NCI-H1105 treated with DMSO at 0.1 percent for 48 hours (cell line): ENCODE measurements at regions not wholly inside any gene's neighbourhood (a gene's known extent, or its start where the extent isn't known, plus 50 kb on each side); places are given as distances from the start of the nearest gene placed in this dataset.
A peak's percentile ranks its signal among the peaks of the same experiment; 100 is the strongest.
"Not testable (repeated sequence)": the region's sequence is repeated elsewhere in the genome, so short reads cannot be mapped to it uniquely, and the experiment has no call there.

Experiments used
- DNase-seq: peaks from one replicate; lab custom pipeline; 2025; lab: John Stamatoyannopoulos, UW

DNA sequence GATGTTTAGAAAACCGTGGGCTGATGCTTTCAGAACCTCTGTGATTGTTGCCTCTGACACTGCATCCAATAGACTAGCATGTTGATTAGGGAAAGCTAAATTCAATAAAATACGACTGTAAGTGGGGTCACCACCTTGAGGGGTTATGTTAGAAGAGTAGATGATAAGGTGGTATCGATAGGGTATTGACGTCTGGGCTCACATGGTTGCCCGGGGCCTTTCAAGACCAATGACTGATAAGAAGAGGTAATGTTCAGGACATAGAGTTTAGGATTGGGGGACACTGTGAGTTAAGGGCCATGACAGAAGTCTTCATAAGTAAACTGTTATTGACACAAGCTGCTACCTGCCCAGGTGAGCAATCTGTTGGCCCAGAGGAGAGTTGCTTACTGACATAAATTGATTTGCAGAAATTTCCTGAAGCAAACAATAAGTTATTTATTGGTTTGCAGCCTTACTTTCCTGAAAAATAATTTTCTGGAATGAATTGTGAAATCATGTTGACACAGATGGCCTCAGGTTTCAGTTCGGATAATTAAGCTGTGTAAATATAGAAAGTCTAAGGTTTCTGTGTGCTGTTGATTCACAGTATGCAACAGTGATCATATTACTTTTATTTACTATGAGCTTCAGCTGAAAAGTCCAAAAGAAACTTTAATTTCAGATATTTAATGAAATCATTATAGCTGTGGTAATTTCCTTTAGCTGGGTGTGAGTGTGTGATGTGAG, 289.9 kb upstream of the PRSS16 start:
- peak; percentile 36 for DNase-seq

DNA sequence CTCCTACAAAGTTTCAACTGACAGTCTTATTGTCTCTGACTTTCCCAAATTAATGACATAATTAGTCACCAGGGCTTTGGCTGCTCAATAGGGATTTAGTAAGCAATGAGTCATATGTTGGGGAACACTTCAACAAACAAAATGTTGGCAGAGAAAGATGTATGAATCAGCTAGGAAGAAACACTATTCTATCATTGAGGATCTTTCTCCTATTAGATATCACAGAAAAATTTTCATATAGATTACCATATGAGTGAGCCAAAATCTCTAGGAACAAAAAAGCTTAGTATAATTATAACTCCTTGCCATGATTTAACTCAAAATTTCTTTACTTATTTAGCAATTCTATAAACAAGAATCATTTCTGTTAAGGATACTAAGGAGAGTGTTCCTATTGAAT, 286.3 kb upstream of the PRSS16 start:
- DNase-seq, result peak; percentile 2

DNA sequence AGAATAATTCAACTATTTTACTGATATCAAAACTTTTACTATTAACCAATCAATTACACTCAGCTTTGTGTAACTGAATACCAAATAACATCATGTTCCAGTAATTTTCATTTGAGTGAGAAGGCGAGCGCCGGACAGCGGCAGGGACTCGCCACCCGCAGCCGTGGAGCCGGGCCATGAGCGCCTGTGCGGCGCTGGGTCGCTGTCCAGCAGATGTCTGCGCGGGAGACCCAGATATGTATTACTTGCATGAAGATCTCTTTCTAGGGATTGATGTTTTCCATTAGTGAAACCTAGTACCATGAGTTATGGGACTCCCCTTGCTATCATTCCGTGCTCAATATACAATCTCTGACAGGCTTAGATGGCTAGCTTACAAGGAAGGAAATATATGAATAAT, 245.1 kb upstream of the PRSS16 start:
- DNase-seq, result no peak

DNA sequence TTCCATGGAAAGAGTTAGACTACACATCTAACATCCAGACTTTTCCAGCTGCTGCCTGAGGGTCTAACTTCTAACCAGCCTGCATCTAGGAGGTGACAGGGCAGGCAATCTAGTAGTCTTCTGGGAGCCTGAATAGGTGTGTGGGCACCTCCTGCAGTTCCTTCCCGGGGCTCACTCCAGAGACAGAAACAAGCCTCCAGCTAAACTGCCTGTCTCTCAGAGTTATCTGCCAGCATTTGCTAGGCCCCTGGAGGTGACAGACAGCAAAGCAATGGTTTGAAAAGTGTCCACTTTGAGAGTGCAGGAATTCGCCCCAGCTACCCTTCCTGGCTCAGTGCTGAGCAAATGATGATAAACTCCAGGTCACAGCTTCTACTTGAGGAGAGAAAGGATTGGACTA, 240.5 kb upstream of the PRSS16 start:
- DNase-seq, result no peak

DNA sequence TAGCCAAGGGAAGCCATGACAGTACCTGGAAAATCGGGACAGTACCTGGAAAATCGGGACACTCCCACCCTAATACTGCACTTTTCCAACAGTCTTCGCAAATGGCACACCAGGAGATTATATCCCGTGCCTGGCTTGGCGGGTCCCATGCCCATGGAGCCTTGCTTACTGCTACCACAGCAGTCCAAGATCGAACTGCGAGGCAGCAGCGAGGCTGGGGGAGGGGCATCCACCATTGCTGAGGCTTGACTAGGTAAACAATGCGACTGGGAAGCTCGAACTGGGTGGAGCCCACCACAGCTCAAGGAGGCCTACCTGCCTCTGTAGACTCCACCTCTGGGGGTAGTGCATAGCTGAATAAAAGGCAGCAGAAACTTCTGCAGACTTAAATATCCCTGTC, 238.9 kb upstream of the PRSS16 start:
- not testable (repeated sequence) for DNase-seq

DNA sequence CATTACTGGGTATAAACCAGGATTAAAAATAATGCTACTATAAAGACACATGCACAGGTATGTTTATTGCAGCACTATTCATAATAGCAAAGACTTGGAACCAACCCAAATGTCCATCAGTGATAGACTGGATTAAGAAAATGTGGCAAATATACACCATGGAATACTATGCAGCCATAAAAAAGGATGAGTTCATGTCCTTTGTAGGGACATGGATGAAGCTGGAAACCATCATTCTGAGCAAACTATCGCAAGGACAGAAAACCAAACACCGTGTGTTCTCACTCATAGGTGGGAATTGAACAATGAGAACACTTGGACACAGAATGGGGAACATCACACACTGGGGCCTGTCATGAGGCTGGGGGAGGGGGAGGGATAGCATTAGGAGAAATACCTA, 233.4 kb upstream of the PRSS16 start:
- DNase-seq, result not testable (repeated sequence)

DNA sequence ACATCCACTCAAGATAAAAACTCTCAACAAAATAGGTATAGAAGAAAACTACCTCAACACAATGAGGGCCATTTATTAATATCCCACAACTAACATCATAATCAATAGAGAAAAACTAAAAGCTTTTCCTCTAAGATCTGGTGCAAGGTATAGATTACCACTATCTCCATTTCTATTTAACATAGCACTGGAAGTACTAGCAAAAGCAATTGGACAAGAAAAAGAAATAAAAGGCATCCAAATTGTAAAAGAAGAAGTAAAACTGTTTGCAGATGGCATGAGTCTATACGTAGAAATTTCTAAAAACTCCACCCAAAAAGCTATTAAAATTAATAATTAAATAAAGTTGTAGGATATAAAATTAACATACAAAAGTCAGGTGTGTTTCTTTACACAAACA, 230.8 kb upstream of the PRSS16 start:
- no peak for DNase-seq

DNA sequence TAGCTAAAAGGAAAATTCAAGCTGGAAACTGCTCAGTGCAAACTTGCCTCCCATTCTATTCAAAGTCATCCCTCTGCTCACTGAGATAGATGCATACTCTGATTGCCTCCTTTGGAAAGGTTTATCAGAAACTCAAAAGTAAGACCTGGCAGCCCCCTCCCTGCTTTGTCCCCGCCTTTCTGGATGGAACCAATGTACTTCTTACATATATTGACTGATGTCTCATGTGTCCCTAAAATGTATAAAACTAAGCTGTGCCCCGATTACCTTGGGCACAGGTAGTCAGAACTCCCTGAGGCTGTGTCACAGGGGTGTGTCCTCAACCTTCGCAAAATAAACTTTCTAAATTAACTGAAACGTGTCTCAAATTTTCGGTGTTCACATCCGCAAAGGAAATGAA, 229.1 kb upstream of the PRSS16 start:
- DNase-seq, result not testable (repeated sequence)

DNA sequence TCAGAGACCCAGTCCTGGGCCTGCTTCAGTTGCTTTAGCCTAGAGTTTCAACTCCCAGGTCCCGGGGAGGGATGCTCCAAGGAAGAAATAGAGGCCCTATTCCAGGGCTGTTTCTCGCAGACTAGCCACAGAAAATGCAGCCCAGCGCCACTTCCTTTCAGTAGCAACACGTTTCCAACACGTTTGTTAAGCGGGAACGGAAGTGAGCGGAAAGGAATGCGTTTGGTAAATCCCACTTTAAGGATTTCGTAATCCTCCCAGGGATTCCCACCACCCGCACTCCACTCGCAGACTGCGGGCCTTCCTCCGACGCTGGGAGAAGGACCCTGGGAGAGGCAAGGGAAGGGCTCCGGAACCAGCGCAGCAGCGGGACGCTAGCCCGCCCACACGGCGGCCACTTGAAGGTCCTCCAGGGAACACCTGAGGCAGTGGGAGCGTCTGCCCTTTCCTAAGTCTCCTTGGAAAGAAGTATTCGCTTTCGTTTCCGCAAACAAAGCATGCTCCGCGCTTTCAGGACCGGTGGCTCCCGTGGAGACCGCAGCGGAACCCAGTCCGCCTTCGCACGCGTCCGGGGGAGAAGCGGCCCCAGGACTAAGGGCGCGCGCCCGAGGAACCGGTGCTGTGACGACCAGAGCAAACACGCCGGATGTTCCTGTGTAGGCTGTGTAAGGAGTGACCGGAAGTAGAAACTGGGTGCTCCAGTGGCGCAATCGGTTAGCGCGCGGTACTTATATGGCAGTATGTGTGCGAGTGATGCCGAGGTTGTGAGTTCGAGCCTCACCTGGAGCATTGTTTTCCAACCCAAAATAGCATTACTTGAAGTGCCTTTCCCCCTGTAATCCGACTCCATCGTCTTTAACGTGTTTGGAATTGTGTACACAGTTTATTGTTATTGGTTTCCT, 227.6 kb upstream of the PRSS16 start:
- peak; percentile 94 for DNase-seq

DNA sequence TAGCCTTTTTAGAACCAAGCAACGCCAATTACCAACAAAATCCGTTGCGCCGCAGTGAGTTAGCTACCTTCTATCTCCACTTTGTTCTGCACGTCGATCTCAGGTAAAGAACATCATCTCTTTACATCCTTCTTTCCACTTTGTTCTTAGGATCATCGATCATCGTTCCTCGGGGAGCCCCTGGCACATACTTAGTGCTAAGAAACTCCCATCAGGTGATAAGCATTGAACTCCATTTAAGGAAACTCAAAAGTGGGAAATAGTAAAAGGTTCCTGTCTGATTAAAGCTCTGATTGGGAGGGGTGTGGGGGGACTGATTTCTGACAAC, 227.0 kb upstream of the PRSS16 start:
- DNase-seq, result peak; percentile 57

DNA sequence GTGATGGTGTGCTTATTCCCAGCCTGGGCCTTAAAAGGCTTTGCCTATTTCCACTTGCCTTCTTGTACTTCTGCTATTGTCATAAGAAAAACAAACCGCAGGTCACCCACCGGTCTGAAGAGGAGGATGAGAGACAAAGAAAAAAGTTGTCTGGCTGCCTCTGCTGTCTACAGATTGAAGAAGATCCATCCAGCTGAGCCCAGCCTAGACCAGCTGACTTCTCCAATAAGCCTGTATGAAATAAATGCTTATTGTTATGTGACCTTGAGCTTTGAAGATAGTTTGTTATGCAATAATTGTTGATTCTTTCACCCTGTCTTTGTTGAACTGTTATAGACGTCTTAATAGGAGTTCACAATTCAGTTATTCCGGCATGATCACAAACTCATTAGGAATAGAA, 223.8 kb upstream of the PRSS16 start:
- no peak for DNase-seq

DNA sequence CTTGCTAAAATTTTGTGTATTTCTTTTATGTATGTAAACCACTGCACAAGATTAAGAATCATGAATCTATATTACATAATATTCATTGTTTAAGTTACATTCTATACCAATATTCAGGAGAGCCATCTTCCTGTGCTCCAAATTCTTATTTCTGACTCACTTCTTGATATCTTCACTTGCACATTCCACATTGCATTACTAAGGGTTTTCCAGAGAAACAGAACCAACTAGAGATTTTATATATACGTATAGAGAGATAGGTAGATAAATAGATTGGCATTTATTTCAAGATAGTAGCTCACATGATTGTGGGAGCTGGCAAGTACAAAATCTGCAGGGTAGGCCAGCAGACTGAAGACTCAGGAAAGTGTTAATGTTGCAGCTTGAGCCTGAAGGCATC, 222.2 kb upstream of the PRSS16 start:
- no peak for DNase-seq

DNA sequence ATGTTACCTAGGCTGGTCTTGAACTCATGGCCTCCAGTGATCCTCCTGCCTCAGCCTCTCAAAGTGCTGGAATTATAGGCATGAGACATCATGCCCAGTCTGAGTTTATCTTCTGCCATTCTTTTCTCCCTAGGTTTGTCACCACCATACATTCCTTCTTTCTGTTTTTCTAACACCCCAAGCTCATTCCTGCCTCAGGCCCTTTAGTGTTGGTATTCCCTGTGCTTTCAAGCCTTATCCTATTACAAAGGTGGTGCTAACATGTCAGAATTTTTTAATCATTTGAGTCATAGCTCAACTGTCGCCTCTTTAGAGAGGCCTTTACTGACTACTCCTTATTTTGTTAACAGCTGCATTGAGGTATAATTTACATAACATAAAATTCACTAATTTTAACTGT, 221.1 kb upstream of the PRSS16 start:
- no peak for DNase-seq

DNA sequence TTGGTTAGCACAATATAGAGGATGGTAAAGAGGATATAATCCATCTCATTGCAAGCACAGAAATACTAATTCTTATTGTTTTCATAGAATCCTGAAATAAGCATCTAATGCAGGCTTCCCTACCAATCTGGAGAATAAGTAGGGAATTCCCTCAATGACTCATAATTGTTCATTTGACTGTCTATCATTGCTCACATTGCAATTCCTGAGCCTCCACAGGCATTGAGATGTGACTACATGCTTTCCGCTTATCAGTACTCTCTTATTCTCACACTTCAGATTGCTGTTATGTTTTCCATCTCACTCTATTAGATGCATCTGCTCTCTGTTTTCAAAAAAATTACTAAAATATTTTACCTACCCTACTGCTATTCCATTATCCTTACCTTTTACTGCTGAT, 216.2 kb upstream of the PRSS16 start:
- DNase-seq, result no peak

DNA sequence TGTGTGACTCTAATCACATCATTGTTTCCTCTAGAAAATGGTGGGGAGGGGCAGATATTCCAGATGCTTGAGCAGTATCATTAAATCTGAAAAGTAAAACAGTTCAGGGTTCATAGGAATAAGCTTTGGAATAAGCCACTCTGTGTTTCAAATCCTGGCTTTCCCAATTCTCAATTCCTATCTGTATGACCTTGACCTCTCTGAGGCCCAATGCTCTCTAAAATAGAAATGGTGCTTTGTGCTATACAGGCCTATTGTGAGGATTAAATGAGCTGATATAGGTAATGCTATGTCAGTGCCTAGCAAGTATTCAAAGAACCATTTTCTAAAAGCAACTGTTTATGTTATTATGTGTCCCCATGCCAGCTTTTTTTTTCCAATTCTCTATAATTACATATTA, 209.0 kb upstream of the PRSS16 start:
- DNase-seq, result no peak

DNA sequence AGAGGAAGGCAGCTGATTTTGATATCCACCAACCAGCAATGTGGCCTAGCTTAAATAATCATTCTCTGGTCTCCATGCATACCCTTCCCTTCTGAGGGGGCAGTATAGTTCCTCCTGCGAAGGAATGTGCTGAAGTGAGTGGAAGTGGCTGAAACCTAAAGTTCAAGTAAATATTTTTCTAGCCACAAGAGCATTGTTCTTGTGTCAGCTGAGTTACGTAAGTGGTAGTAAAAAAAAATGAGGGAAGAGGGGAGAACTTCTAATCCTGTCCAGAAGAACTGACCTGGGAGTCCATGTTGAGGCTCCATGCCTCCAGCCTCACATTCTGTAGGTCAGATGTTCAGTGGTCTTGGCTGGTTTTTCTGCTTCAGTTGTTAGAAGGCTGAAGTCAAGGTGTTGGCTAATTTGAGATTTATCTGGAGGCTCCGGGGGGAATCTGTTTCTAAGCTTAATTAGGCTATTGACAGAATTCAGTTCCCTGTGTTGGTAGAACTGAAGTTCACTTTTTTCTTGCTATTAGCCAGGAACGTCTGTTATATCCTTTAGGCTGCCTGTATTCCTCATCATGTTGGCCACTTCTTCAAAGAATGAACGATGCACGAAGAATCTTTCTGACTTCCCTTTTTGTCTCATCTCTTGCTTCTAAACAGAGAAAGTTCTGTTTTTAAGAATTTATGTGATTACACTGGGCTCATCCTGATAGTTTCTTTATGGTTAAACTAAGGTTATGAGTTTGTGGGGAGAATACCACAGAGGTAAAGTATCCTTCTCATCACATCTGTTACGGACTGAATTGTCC, 207.1 kb upstream of the PRSS16 start:
- DNase-seq, result no peak

DNA sequence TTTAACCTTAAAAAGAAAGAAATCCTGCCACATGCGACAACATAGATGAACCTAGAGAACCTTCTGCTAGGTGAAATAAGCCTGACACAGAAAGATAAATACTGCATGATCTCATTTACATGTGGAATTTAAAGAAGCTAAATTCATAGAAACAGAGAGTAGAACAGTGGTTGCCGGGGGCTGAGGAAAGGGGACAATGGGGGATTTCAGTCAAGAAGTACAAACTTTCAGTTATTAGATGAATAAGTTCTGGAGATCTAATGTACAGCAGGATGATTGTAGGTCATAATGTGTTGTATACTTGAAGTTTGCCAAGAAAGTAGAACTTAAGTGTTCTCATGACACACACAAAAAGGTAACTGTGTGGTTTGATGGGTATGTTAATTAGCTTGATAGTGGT, 204.3 kb upstream of the PRSS16 start:
- no peak for DNase-seq

DNA sequence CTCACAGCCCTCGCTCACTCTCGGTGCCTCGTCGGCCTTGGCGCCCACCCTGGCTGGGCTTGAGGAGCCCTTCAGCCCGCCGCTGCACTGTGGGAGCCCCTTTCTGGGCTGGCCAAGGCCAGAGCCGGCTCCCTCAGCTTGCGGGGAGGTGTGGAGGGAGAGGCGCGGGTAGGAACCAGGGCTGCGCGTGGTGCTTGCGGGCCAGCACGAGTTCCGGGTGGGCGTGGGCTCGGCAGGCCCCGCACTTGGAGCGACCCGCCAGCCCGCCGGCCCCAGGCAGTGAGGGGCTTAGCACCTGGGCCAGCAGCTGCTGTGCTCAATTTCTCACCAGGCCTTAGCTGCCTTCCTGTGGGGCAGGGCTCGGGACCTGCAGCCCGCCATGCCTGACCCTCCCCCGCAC, 202.4 kb upstream of the PRSS16 start:
- DNase-seq, result not testable (repeated sequence)

DNA sequence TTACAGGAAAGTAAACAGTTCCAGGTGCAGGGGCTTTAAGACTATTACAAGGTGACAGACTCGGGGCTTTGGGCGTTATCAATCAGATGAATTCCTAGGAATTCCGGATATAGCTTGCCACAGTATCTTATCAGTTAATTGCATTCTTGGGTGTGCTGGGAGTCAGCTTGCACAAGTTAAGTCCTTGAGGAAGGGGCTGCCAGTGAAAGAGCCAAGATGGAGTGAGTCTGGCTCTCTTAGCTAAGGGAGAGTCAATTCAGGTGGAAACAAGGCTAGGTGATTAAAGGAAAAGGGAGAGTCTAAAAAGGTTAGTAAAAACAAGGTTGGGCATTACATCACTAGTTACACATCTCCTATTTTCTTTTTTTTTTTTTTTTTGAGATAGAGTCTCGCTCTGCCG, 199.8 kb upstream of the PRSS16 start:
- DNase-seq, result not testable (repeated sequence)

DNA sequence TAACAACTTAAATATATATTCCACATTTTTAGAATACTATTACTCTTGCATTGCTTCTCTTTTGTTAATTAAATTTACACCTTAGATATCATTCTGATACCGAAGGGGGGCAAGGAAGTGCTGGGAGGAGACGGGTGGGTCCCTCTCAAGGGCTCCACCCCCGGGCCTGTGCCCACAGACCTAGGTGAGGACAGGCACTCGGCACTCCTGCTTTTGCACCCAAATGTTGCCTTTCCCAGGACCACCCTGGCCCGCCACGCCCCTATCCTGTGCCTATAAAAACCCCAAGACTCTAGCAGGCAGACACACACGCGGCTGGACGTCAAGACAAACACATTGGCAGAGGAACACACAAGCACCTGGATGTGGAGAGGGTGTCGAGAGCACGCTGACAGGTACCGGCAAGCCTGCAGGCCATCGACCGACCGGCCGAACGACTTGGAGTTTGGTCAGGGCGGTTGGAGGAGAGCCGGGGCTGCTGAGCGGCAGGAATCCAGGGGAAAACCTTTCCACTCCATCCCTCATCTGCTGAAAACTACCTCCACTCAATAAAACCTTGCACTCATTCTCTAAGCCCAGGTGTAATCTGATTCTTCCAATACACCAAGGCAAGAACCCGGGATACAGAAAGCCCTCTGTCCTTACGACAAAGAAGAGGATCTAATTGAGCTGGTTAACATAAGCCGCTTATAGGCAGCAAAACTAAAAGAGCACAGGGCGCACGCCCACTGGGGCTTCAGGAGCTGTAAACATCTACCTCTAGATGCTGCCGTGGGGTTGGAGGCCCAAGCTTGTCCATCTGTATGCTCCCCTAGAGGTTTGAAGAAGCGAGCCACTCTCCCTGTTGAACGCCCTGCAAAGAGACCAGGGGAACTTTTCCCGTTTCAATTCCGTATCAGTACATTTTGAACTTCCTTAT, 197.4 kb upstream of the PRSS16 start:
- DNase-seq, result peak; percentile 35

DNA sequence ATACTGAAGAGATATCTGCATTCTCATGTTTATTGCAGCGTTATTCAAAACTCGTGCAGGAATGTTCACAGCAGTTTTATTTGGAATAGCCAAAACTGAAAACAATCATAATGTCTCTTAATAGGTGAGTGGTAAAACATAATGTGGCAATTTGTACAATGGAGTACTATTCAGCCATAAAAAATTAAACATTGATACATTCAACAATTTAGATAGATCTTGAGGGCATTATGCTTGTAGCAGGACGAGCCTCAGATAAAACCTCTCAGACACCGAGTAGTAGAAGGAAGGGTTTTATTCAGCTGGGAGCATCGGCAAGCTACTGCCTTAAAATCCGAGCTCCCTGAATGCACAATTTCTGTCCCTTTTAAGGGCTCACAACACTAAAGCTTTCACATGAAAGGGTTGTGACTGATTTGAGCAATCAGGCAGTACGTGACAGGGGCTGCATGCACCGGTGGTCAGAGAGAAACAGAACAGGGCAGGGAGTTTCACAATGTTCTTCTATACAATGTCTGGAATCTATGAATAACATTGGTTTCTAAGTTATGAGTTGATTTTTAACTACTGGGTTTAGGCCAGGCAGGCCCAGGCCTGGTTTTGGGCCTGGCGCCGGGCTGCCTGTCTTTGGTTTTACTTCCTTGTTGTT, 195.3 kb upstream of the PRSS16 start:
- not testable (repeated sequence) for DNase-seq
